ENCODE measurements at regions not wholly inside any gene's neighbourhood (a gene's known extent, or its start where the extent isn't known, plus 50 kb on each side); places are given as distances from the start of the nearest gene placed in this dataset.

- WGBS, 2 donors = 68 to 79% methylated on average over 4 of the region's 4 CpGs
- intact Hi-C loops (cut with DNase I) = no loop called here
- H3K27me3 ChIP-seq = no peaks in the 10 kb centered on the region
- no peak for TF ChIP-seq CTCF (IDR thresholded peaks at IDR 0.05)
- no peak for TF ChIP-seq POLR2A (IDR thresholded peaks at IDR 0.05)
- H3K9me3 ChIP-seq = no peaks in the 10 kb centered on the region
- H3K27ac ChIP-seq = no peak overlapping the region
- no peaks in the 10 kb centered on the region for H3K36me3 ChIP-seq (replicated peaks in 1 of 2; ENCODE audit: insufficient read depth in 1 of 2, low read depth in 2 of 2)
- no peak overlapping the region for H3K4me3 ChIP-seq
- no peak for DNase-seq
- no peaks in the 10 kb centered on the region for H3K4me1 ChIP-seq
- ATAC-seq = no peak
Observed at GRCh38 chr5:28463728-28464127, 1425.3 kb upstream of the CDH9 start.

- Histone ChIP-seq H3K4me3 (no peak overlapping the region), H3K27me3 (no peaks in the 10 kb centered on the region), H3K4me1 (no peaks in the 10 kb centered on the region), H3K27ac (no peak overlapping the region), H3K9me3 (no peaks in the 10 kb centered on the region), H3K36me3 (replicated peaks in 1 of 2; ENCODE audit: insufficient read depth in 1 of 2, low read depth in 2 of 2) (no peaks in the 10 kb centered on the region)
- DNase-seq = no peak
- intact Hi-C loops (cut with DNase I) = no loop called here
- no peak for ATAC-seq
- TF ChIP-seq POLR2A (IDR thresholded peaks at IDR 0.05) (no peak), CTCF (IDR thresholded peaks at IDR 0.05) (no peak)
Observed at GRCh38 chr5:28451483-28451882, 1413.1 kb upstream of the CDH9 start.

GRCh38 chr5:28450997-28451396 lies 1412.6 kb upstream of the CDH9 start:
- no peak for ATAC-seq
- 25 to 27% methylated on average over 3 of the region's 3 CpGs for WGBS, 2 donors

GRCh38 chr5:28448791-28449190 lies 1410.4 kb upstream of the CDH9 start:
- H3K4me3 ChIP-seq = no peak overlapping the region
- no peaks in the 10 kb centered on the region for H3K9me3 ChIP-seq
- TF ChIP-seq POLR2A (IDR thresholded peaks at IDR 0.05) (no peak), CTCF (IDR thresholded peaks at IDR 0.05) (no peak)
- no peaks in the 10 kb centered on the region for H3K4me1 ChIP-seq
- H3K27me3 ChIP-seq = no peaks in the 10 kb centered on the region
- DNase-seq (no peak), ATAC-seq (no peak)
- intact Hi-C loops (cut with DNase I) = no loop called here
- H3K36me3 ChIP-seq (replicated peaks in 1 of 2; ENCODE audit: insufficient read depth in 1 of 2, low read depth in 2 of 2) = no peaks in the 10 kb centered on the region
- H3K27ac ChIP-seq = no peak overlapping the region
- WGBS, 2 donors = 63 to 72% methylated on average over 3 to 4 of the region's 4 CpGs

More at GRCh38 chr5:28450997-28451396, 1412.6 kb upstream of the CDH9 start:
- intact Hi-C loops (cut with DNase I) = no loop called here
- Histone ChIP-seq H3K27me3 (no peaks in the 10 kb centered on the region), H3K27ac (no peak overlapping the region), H3K4me3 (no peak overlapping the region), H3K9me3 (no peaks in the 10 kb centered on the region), H3K36me3 (replicated peaks in 1 of 2; ENCODE audit: insufficient read depth in 1 of 2, low read depth in 2 of 2) (no peaks in the 10 kb centered on the region), H3K4me1 (no peaks in the 10 kb centered on the region)
- DNase-seq = no peak
- TF ChIP-seq CTCF (IDR thresholded peaks at IDR 0.05) (no peak), POLR2A (IDR thresholded peaks at IDR 0.05) (no peak)

GRCh38 chr5:28430565-28431178 lies 1392.3 kb upstream of the CDH9 start:
- DNase-seq (no peak), ATAC-seq (no peak)
- Histone ChIP-seq H3K27me3 (no peaks in the 10 kb centered on the region), H3K36me3 (replicated peaks in 1 of 2; ENCODE audit: insufficient read depth in 1 of 2, low read depth in 2 of 2) (no peaks in the 10 kb centered on the region), H3K4me1 (no peaks in the 10 kb centered on the region), H3K4me3 (no peak overlapping the region), H3K27ac (no peak overlapping the region), H3K9me3 (no peaks in the 10 kb centered on the region)
- 12 to 18% methylated on average over 5 of the region's 5 CpGs for WGBS, 2 donors
- intact Hi-C loops (cut with DNase I) = no loop called here
- TF ChIP-seq POLR2A (IDR thresholded peaks at IDR 0.05) = no peak
- TF ChIP-seq CTCF (IDR thresholded peaks at IDR 0.05) = no peak

Measured in body of pancreas (tissue), 4 donors.